ENCODE measurements at regions not wholly inside any gene's neighbourhood (a gene's known extent, or its start where the extent isn't known, plus 50 kb on each side); places are given as distances from the start of the nearest gene placed in this dataset.

DNA sequence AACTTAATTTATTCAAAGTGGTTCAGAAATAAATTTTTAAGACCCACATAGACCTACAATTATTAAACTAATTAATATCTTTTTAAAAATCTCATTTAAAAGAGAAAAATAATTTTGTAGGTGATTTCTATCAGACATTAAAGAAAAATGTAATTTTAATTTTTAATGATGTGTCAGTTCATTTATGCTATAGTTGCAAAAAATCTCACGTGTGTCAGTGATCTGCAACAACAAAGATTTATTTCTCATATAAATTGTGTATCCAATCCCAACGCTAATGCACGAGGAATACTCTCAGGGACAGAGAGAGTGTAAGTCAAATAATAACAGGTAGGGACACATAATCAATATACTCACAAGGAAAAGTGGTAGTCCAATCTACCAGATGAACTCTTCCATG lies 456.6 kb upstream of the CCDC54 start:
- TF ChIP-seq, protein P1, sequence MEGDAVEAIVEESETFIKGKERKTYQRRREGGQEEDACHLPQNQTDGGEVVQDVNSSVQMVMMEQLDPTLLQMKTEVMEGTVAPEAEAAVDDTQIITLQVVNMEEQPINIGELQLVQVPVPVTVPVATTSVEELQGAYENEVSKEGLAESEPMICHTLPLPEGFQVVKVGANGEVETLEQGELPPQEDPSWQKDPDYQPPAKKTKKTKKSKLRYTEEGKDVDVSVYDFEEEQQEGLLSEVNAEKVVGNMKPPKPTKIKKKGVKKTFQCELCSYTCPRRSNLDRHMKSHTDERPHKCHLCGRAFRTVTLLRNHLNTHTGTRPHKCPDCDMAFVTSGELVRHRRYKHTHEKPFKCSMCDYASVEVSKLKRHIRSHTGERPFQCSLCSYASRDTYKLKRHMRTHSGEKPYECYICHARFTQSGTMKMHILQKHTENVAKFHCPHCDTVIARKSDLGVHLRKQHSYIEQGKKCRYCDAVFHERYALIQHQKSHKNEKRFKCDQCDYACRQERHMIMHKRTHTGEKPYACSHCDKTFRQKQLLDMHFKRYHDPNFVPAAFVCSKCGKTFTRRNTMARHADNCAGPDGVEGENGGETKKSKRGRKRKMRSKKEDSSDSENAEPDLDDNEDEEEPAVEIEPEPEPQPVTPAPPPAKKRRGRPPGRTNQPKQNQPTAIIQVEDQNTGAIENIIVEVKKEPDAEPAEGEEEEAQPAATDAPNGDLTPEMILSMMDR (IDR thresholded peaks at IDR 0.05), result no peak
- no peak for TF ChIP-seq POLR2A (IDR thresholded peaks at IDR 0.05)
